SU-DHL-6 (cell line): ENCODE measurements at regions not wholly inside any gene's neighbourhood (a gene's known extent, or its start where the extent isn't known, plus 50 kb on each side); places are given as distances from the start of the nearest gene placed in this dataset.
A peak's percentile ranks its signal among the peaks of the same experiment; 100 is the strongest.

Experiments used
- H2AFZ ChIP-seq: fragments of 200-600 bp; sonication (generic); 2 replicates; pipeline ENCODE4 v1.6.1; 2014; ENCODE audit warnings: low read depth, mild to moderate bottlenecking, moderate library complexity, mixed read lengths, antibody characterized with exemption, low read length; ENCODE audit not compliant: severe bottlenecking
- H3F3A ChIP-seq: fragments of 200-600 bp; shearing (Covaris generic); 2 replicates; pipeline ENCODE4 v1.6.0; 2016; ENCODE audit warnings: antibody characterized with exemption, mild to moderate bottlenecking; ENCODE audit not compliant: insufficient read depth
- H3K27ac ChIP-seq: fragments of 200-600 bp; sonication (generic); 2 replicates; pipeline ENCODE4 v1.5.1; 2016; ENCODE audit warnings: low read depth, mild to moderate bottlenecking, low read length, moderate library complexity, mixed read lengths
- H3K27me3 ChIP-seq: fragments of 200-600 bp; sonication (generic), shearing (Covaris generic); 2 replicates; pipeline ENCODE4 v1.6.0; 2014; ENCODE audit warnings: mild to moderate bottlenecking, low read length
- H3K36me3 ChIP-seq: fragments of 200-600 bp; sonication (generic); 2 replicates; pipeline ENCODE4 v1.6.1; 2014; ENCODE audit warnings: mild to moderate bottlenecking, low read length, mixed read lengths
- H3K4me2 ChIP-seq: fragments of 300-600, 200-600 bp; shearing (Covaris generic), sonication (generic); 2 replicates; pipeline ENCODE4 v1.6.0; 2014; ENCODE audit warnings: low read length, low read depth, mild to moderate bottlenecking; ENCODE audit not compliant: poor library complexity, severe bottlenecking
- H3K4me3 ChIP-seq: fragments of 200-600 bp; sonication (generic); 2 replicates; pipeline ENCODE4 v1.5.1; 2014; ENCODE audit warnings: antibody characterized with exemption, low read length, mild to moderate bottlenecking, mixed read lengths; ENCODE audit not compliant: insufficient read depth, poor library complexity, severe bottlenecking
- H3K79me2 ChIP-seq: fragments of 200-600 bp; sonication (generic); 2 replicates; pipeline ENCODE4 v1.6.1; 2014; ENCODE audit warnings: mild to moderate bottlenecking, low read length, moderate library complexity; ENCODE audit not compliant: insufficient read depth
- H3K9ac ChIP-seq: fragments of 200-600 bp; sonication (generic); 2 replicates; pipeline ENCODE4 v1.7.0; 2014; ENCODE audit warnings: mild to moderate bottlenecking, low read length
- H3K9me2 ChIP-seq: fragments of 200-600 bp; sonication (generic); replicated peaks from 2 replicates; pipeline ENCODE4 v1.6.1; 2014; ENCODE audit warnings: low read length; ENCODE audit not compliant: insufficient read depth
- H3K9me3 ChIP-seq: fragments of 200-600 bp; sonication (generic); 2 replicates; pipeline ENCODE4 v1.6.1; 2014; ENCODE audit warnings: low read length, mixed read lengths; ENCODE audit not compliant: insufficient read depth
- H4K20me1 ChIP-seq: fragments of 200-600 bp; sonication (generic); 2 replicates; pipeline ENCODE4 v1.6.1; 2014; ENCODE audit warnings: low read depth, mild to moderate bottlenecking, antibody characterized with exemption, low read length, moderate library complexity, mixed read lengths
- CTCF ChIP-seq: fragments of 200-600 bp; sonication (generic); IDR thresholded peaks from one replicate; pipeline ENCODE4 v1.5.1; 2017; ENCODE audit warnings: antibody characterized with exemption, mild to moderate bottlenecking, low read length, moderate library complexity; ENCODE audit not compliant: insufficient read depth, poor library complexity, severe bottlenecking
- EZH2phosphoT487 ChIP-seq: fragments of 200-600 bp; sonication (generic), shearing (Covaris generic); conservative IDR thresholded peaks from 2 replicates; pipeline ENCODE4 v1.6.1; 2018; ENCODE audit warnings: mild to moderate bottlenecking, antibody characterized with exemption, low read length, moderate library complexity, mixed read lengths

GRCh38 chrX:45850197-45850774, 649.6 kb upstream of the DIPK2B start:
- H3K4me3 ChIP-seq: peak overlapping the region; percentile 67
- no peaks in the 10 kb centered on the region for H3K9me2 ChIP-seq
- no peaks in the 10 kb centered on the region for H3K9me3 ChIP-seq
- peak overlapping the region; percentile 67 for H3K4me2 ChIP-seq
- peak overlapping the region; percentile 71 for H3K9ac ChIP-seq
- peaks cover 4% of the 10 kb centered on the region for H3K79me2 ChIP-seq
- no peak for TF ChIP-seq EZH2phosphoT487
- no peak for TF ChIP-seq CTCF
- H3K27ac ChIP-seq: no peak overlapping the region
- no peaks in the 10 kb centered on the region for H4K20me1 ChIP-seq
- no peaks in the 10 kb centered on the region for H3K27me3 ChIP-seq
- H3K36me3 ChIP-seq: no peaks in the 10 kb centered on the region
- H3F3A ChIP-seq: no peaks in the 10 kb centered on the region; the same call in 1 of the 2 replicates
- peak overlapping the region; percentile 87 for H2AFZ ChIP-seq

GRCh38 chrX:45849261-45849862, 648.7 kb upstream of the DIPK2B start:
- Histone ChIP-seq H2AFZ (no peak overlapping the region), H3K4me2 (peak overlapping the region; percentile 67), H3K9me3 (no peaks in the 10 kb centered on the region), H3K27me3 (no peaks in the 10 kb centered on the region), H3F3A (no peaks in the 10 kb centered on the region; the same call in 1 of the 2 replicates), H3K36me3 (no peaks in the 10 kb centered on the region), H3K27ac (no peak overlapping the region), H3K9ac (no peak overlapping the region), H4K20me1 (no peaks in the 10 kb centered on the region), H3K79me2 (peaks cover 4% of the 10 kb centered on the region), H3K9me2 (no peaks in the 10 kb centered on the region), H3K4me3 (no peak overlapping the region)
- peak; percentile 11 for TF ChIP-seq CTCF
- TF ChIP-seq EZH2phosphoT487: no peak

GRCh38 chrX:45847961-45848360, 647.3 kb upstream of the DIPK2B start:
- peaks cover 4% of the 10 kb centered on the region for H3K79me2 ChIP-seq
- H3K4me3 ChIP-seq: no peak overlapping the region
- no peak overlapping the region for H3K4me2 ChIP-seq
- H3K9me2 ChIP-seq: no peaks in the 10 kb centered on the region
- H3K27me3 ChIP-seq: no peaks in the 10 kb centered on the region
- H4K20me1 ChIP-seq: no peaks in the 10 kb centered on the region
- no peaks in the 10 kb centered on the region; the same call in 1 of the 2 replicates for H3F3A ChIP-seq
- H3K27ac ChIP-seq: no peak overlapping the region
- H2AFZ ChIP-seq: no peak overlapping the region
- TF ChIP-seq EZH2phosphoT487 (no peak), CTCF (no peak)
- H3K9me3 ChIP-seq: no peaks in the 10 kb centered on the region
- H3K9ac ChIP-seq: no peak overlapping the region
- H3K36me3 ChIP-seq: no peaks in the 10 kb centered on the region
